ENCODE measurements at regions not wholly inside any gene's neighbourhood (a gene's known extent, or its start where the extent isn't known, plus 50 kb on each side); places are given as distances from the start of the nearest gene placed in this dataset.
"Not testable (repeated sequence)": the region's sequence is repeated elsewhere in the genome, so short reads cannot be mapped to it uniquely, and the experiment has no call there.

DNA sequence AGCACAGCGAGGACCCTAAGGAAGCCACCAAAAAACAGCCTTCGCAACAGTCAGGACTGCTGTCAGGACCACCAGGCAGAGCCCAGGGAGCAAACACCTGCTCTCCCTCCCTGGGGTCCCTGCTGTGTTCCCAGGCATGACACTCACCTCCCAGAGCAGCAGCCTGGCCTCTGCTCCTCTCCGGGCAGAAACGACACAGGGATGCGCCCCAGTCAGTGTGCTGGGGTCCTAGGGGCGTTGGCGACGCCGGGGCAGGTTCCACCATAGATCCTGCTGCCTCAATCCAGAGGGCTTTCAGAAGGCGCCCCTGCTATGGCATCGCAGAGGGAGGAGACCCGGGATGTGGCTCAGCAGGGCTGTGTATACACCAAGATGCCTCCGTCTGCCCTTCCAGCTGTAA is 169.7 kb upstream of the FOXD4L5 start:
- not testable (repeated sequence) for DNase-seq (ENCODE audit: extremely low read depth, low read depth, low spot score)

DNA sequence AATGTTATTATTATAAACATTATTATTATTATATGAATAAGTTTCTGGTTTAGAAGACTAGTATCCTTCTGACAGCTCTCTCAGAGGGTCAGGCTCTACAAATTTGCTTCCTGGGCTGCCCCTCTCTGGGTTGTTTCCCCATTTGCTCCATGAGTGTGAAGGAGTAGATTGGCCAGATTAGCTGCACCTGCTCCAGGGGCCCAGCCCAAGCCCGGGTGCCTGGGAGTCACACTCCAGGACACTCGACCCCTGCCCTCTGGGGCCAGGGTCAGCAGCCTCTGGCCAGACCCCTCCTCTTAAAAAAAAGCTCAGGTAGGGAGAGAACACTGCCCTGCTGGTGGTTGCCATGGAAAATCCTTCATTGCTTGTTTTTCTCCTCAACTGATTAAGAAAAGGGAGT is 169.0 kb upstream of the FOXD4L5 start:
- not testable (repeated sequence) for DNase-seq (ENCODE audit: extremely low read depth, low read depth, low spot score)

DNA sequence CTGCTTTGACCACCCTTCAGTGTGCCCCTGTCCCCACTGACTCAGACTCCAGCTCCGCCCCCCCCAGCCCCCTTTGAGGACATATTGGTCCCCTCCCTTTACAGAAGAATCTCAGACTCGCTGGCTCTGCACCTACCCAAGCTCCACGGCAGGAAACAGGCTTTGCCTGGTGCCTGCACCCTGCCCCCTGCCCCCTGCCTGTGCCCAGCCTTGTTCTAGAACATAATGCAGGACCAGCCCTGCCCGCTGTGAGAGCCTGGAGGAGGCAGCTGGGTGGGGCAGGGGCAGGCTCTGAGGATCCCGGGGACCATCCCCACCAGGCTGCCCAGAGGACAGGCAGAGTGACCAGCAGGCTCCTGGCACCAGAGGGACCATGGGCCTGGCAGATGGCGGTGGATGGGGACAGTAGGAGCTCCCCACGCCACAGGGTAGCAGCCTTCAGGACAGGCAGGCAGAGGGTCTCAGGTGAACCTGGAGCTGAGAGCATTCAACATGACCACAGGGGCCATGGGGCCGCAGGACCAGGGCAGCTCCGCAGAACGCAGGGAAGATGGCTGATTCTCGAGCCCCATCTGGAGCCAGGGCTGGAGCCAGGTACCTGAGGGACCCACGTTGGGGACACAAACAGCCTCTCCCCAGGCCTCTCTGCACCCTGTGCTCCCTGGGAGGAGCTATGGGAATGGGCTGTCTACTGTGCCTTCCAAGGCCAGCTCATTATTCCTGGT is 165.0 kb upstream of the FOXD4L5 start:
- DNase-seq (ENCODE audit: extremely low read depth, low read depth, low spot score) = not testable (repeated sequence)

DNA sequence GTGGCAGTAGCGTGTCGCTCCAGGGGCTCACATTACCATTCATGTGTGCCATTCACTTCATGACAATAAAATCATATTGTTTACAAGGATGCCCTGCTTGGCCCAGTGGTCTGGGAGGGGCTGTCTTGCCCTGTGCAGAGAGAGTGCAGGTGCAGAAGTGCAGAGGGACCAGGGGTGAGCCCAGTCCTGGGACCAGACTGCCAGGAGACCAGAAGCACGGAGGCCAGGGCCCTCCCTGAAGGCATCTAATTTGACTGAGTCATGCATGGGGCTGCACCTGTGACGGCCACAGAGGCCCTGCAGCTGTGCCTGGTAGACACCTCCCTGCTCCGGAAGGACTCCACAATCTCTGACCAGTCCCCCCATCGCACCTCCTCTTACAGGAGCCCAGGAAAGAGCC is 164.4 kb upstream of the FOXD4L5 start:
- no peak for DNase-seq (ENCODE audit: extremely low read depth, low read depth, low spot score)

DNA sequence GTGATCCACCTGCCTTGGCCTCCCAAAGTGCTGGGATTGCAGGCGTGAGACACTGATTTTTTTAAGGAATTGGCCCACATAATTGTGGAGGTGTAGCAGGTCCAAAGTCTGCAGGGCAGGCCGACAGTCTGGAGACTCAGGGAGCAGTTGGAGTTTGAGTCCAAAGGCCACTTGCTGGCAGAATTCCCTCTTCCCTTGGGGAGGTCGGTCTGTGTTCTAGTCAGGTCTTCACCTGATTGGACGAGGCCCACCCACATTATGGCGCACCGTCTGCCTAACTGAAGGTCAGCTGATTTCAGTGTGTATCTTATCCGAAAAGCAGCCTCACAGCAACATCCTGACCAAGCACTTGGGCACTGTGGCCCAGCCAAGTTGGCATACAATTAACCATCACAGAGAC is 162.1 kb upstream of the FOXD4L5 start:
- not testable (repeated sequence) for DNase-seq (ENCODE audit: extremely low read depth, low read depth, low spot score)

DNA sequence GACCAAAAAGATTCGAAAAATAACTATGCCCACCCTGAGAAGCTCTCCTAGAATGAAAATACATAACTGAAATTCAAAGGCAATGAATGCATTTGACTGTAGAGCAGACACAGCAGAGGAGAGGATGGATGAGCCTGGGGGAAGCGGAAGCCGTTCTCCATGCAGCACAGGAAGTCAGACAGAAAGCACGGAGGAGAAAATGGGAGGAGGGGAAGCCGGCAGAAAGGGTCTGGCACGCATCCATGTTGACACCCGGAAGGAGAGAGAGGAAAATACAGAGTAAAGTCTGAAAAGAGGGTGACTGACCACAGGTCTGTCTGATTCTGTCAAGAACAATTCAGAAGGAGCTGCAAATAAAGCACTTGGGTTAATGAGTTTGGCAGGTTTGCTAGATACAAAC is 161.0 kb upstream of the FOXD4L5 start:
- not testable (repeated sequence) for DNase-seq (ENCODE audit: extremely low read depth, low read depth, low spot score)

DNA sequence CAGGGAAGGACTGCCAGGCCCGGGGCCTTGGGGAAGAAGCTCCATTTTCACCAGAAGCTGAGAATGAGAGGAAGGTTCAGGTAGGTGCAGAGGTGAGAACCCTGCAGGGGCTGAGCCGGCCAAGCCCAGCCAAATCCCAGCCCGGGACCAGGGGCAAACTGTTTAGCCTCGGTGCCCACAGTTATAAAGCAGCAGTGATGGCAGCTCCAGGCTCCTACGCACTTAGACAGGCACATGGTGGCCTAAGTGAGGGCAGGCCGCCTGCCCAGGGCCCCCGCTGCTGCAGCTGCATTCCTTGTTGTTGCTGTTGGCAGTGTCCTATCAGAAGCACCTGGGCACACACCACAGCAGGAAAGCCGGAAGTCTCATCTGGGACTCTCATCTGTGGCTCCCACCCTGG is 159.9 kb upstream of the FOXD4L5 start:
- no peak for DNase-seq (ENCODE audit: extremely low read depth, low read depth, low spot score)

DNA sequence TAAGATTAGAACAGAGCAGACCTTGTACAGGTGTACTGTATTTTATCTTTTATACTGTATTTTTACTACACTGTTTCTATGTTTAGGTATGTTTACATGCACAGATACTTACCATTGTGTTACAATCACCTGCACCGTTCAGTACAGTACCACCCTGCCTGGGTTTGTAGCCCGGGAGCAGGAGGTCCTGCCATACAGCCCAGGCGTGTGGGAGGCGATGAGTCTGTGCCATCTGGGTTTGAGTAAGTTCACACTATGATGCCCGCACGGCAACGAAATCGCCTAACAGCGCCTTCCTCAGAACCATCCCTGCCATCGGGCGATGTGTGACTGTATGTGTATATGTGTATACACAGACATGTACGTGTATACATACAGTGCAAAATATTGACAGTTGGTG is 157.1 kb upstream of the FOXD4L5 start:
- DNase-seq (ENCODE audit: extremely low read depth, low read depth, low spot score) = not testable (repeated sequence)

DNA sequence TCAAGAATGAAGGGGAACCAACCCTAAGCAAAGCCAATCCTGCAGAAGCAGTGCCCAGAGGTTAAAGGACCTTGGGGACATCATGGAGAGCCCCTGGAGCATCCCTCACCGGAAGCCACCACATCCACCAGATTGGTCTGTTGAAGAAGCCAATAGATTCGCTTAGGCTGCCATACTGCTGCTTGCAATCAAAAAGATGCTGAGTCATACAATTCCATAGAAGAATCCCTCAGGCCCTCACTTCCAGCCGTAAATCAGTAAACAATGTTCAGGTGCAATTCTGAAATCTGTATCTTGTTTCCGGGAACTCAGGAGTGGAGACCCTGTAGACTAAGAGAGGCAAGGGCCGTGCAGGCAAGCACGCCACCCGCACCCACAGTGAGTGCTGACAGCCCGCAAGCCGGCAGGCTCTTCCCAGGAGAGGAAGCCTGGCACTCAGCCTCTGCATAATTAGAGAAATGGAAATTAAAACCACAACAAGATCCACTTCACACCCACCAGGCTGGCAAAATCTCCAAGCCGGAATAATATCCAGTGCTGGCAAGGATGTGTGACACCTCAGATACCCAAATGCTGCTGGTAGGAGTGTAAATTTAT is 156.4 kb upstream of the FOXD4L5 start:
- DNase-seq (ENCODE audit: extremely low read depth, low read depth, low spot score) = not testable (repeated sequence)

DNA sequence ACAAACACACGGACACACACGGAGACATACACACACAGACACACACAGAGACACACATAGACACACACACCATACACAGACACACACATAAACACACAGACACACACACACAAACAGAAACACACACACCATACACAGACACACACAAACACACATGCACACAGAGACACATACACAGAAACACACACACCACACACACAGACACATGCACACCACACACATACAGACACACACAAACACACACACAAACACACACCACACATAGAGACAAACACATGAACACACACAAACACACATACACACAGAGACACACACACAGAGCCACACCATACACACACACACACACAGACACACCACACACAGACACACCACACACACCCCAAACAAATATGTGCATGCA is 152.7 kb upstream of the FOXD4L5 start:
- no peak for DNase-seq (ENCODE audit: extremely low read depth, low read depth, low spot score)

DNA sequence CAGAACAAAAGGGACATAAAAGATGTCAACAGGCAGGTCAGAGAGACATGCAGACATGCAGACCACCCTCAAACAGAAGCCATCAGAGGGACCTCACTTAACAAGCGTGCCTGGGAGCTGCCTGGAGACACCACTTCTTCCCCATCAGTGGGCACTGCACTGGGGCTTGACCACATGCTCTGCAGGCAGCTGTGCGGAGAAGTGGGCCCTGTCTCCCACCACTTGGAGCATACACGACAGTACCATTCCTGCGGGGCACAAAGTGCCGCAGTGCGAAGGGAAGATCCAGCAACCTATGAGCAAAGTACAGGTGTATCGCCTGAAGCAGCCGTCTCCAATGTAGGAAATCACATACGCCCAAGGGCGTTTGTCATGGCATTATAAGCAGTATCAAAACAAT is 150.5 kb upstream of the FOXD4L5 start:
- DNase-seq (ENCODE audit: extremely low read depth, low read depth, low spot score) = no peak

DNA sequence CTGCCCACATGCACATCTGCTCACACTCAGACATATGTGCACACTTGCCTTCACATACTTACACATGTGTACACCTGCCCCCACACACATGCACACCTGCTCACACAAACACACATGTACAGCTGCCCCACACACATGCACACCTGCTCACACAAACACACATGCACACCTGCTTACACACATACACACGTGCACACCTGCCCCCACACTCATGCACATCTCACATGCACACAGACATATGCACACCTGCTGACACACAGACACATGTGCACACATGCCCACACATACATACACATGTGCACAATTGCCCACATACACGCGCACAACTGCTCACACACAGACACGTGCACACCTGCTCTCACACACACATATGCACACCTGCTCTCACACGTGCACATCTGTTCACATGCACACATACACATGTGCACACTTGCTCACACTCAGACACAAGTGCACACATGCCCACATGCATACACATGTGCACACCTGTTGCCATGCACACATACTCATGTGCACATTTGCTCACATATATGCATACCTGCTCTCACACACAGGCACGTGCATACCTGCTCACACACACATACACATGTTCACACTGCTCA is 147.8 kb upstream of the FOXD4L5 start:
- DNase-seq (ENCODE audit: extremely low read depth, low read depth, low spot score) = no peak

DNA sequence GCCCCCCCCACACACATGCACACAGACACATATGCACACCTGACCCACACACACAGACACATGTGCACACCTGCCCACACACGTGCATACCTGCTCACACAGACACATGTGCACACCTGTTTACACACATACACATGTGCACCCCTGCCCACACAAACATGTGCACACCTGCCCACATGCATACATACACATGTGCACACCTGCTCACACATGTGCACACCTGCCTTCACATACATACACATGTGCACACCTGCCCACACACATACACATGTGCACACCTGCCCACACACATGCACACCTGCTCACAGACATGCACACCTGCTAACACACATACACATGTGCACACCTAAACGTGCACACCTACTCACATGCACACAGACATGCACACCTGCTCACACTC is 147.0 kb upstream of the FOXD4L5 start:
- no peak for DNase-seq (ENCODE audit: extremely low read depth, low read depth, low spot score)

DNA sequence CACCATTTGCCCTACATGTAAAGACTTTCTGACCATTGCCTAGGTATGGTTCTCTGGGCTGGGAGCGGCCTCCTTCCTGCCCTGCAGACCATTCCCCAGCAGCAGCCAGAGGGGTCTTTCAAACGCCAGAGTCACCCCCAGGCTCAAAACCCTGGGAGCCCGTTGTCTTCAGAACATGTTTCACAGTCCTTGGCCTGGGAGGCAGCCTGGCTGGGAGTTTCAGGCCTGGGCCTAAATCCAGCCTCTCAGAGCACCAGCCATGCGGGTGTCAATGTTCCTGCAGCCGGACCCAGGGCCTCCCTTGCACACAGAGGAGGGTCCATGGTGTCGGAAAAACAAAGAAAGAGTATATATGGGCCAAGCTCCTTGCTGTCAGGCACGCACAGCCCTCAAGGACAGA is 145.2 kb upstream of the FOXD4L5 start:
- no peak for DNase-seq (ENCODE audit: extremely low read depth, low read depth, low spot score)

DNA sequence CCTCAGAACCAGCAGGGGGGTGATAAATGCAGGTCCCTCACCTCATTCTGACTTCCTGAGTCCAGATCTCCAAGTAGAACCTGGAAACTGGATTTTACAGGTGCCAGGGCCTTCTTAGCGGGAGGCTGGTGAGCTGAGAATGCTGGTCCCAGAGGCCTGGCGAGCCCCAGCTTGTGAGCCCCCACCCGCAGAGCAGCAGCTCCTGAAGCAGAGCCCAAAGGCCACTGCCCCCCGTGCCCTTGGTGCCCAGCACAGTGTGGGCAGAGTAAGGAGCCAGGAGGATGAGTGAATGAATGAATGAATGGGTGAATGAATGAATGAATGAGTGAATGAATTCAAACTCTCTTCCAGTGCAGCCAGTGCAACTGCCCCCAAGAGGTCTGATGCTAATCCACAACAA is 142.4 kb upstream of the FOXD4L5 start:
- DNase-seq (ENCODE audit: extremely low read depth, low read depth, low spot score) = not testable (repeated sequence)

DNA sequence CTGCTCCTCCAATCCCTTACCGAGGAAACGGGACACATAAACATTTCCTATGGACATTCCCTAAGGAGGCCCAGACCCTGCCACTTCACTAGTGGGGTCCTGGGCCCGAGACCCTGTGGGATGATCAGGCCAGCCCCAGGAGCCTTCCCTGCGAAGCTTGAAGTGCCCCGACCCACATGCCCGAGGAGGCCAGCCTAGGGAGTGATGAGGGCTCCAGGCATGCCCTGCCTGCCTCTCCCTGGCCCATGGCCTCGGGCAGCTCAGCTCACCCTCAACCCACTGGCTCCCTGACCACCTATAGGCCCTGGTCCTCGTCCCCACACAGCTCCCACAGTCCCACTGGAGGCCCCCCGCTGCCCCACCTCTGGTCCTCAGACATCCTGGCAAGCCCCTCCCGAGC is 141.8 kb upstream of the FOXD4L5 start:
- DNase-seq (ENCODE audit: extremely low read depth, low read depth, low spot score) = not testable (repeated sequence)

DNA sequence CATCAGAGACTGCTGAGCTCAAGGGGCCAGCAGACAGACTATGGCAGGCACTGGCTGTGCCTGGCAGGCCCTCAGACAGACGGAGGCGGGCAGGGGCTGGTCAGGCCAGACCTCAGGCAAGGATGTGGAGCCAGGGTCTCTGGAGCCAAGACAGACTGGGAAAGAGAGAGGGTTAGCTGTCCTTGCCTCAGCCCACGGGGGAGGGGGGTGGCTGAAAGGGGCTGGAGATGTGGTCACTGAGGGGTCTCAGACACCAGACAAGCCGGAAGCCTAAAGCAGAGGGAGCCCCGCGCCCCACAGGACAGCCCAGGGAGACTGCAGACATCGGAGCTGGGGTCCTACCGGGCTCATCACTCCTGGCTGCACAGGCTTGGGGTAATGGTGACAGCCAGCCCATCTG is 141.2 kb upstream of the FOXD4L5 start:
- DNase-seq (ENCODE audit: extremely low read depth, low read depth, low spot score) = no peak

DNA sequence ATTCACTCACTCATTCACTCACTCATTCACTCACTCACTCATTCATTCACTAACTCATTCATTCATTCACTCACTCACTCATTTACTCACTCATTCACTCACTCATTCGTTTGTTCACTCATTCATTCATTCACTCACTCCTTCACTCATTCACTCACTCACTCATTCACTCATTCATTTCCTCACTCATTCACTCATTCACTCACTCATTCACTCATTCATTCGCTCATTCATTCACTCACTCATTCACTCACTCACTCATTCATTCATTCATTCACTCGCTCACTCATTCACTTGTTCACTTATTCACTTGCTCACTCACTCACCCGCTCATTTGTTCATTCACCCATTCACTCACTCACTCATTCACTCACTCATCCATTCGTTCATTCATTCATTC is 140.2 kb upstream of the FOXD4L5 start:
- not testable (repeated sequence) for DNase-seq (ENCODE audit: extremely low read depth, low read depth, low spot score)

DNA sequence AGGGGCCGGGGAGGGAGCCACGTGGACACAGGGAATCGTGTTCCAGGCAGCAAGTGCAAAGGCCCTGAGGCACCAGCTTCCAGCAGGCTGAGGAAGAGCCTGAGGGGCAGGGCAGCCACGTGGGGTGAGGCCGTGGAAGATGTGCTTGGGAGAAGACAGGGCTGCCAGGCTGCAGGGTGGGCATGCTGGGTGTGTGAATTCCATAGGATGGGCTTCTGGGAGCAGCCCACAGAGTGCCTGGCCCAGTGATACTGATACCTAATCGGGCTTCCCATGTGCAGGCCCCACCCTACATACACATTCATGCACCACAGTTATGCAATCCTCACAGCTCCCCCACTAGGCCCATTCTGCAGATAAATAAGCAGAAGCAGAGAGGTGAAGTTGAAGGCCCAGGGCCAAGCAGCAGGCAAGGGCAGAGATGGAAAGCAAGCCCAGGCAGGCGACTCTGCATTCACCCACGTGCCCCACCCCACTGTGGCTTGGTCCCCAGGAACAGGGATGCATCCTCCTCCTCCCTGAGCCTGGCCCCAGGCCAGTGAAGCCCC is 139.5 kb upstream of the FOXD4L5 start:
- DNase-seq (ENCODE audit: extremely low read depth, low read depth, low spot score) = not testable (repeated sequence)

DNA sequence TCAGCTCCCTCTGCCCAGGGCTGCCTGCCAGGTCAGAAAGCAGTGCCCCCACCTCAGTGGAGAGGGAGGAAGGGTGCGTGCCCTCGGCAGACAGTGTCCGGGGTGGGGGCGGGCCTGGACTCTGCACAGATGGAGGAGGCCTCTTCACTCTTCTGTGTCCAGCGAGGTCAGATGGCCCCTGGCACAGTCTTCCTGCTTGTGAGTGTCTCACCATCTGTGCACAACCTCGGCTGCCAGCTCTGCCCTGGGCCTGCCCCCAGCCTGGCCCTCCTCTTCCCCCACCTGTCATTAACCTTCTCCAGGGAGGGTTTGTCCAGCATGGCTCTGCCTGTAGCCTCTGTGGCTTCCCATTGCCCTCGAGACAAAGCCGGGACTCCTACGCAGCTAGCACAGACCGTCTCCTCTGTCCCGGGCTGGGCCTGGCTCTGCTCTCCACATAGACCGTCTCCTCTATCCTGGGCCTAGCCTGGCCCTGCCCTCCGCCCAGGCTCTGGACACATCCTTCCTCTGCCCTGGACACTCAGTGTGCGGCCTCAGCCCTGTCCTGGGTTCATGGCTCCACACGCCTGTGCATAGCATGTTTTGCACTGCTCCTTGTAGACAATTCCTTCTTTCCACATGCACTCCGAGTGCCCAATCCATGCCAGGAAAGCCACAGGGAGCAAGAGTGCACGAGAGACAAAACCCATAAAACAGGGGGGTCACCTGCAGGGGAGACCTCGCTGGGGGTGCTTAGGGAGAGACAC is 138.9 kb upstream of the FOXD4L5 start:
- DNase-seq (ENCODE audit: extremely low read depth, low read depth, low spot score) = not testable (repeated sequence)

DNA sequence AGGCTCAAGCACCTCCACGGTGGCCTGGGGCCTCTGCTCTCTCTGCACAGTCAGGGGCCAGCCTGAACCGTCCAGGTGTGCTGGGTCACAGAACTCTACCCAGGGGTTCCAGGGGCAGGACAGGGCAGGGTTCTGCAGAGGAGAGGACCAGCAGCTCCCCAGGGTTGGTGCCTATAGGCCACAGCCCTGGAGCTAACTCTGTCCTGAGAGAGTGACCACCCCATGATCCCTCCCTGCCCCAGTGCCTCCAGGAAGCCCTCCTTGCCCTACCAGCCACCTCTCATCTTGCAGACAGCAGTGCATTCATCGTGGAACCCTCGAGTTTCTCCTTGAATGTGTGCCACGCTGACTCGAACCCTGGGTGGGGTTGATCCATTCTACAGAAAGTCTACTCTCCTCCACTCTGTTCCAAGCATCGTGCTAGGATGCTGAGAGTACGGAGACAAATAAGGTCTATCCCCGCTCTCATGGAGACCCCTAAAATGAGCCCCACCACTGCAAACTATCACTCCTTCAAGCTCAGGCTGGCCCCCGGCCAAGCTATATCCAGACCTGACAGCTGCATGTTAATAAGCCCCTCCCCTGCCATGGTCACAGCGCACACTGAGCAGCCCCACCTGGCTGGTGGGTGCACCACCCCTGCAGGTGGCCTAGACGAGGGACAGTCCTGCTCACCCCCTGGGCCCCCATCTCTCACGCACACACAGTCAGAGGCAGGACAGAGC is 138.1 kb upstream of the FOXD4L5 start:
- DNase-seq (ENCODE audit: extremely low read depth, low read depth, low spot score) = not testable (repeated sequence)

Data from glomerular endothelial cell (primary cell).